CD14-positive monocyte (primary cell): ENCODE measurements at regions not wholly inside any gene's neighbourhood (a gene's known extent, or its start where the extent isn't known, plus 50 kb on each side); places are given as distances from the start of the nearest gene placed in this dataset.

Source experiments
- DNase-seq, 3 donors: peaks; one replicate each; pipeline ENCODE4 v3.0.0-alpha.2; 2011 to 2022
- H2AFZ ChIP-seq: 2 replicates; pipeline ENCODE4 v1.6.0; 2012; ENCODE audit warnings: mild to moderate bottlenecking, low read depth, low read length, inconsistent platforms; ENCODE audit not compliant: insufficient read depth, poor library complexity, severe bottlenecking
- H3K27ac ChIP-seq, 2 donors: 1 replicate in 1 of 2; 2 replicates in 1 of 2; pipeline ENCODE4 v1.5.1; 2012 to 2013; ENCODE audit warnings: low read length in 2 of 2, control low read depth in 1 of 2, inconsistent platforms in 1 of 2, low read depth in 1 of 2, mild to moderate bottlenecking in 1 of 2
- H3K27me3 ChIP-seq, 2 donors: one replicate each; pipeline versions ENCODE4 v1.6.0 to v1.6.1; 2011 to 2013; ENCODE audit warnings: low read length in 2 of 2; ENCODE audit not compliant: control insufficient read depth in 2 of 2, insufficient read depth in 2 of 2
- H3K36me3 ChIP-seq, 2 donors: replicated peaks in 1 of 2; 1 replicate in 1 of 2; 2 replicates in 1 of 2; pipeline versions ENCODE4 v1.5.1 to v1.6.1; 2012 to 2013; ENCODE audit warnings: low read length in 2 of 2, control low read depth in 1 of 2, inconsistent platforms in 1 of 2, mild to moderate bottlenecking in 1 of 2; ENCODE audit not compliant: insufficient read depth in 2 of 2, control insufficient read depth in 1 of 2
- H3K4me1 ChIP-seq, 2 donors: 1 replicate in 1 of 2; 2 replicates in 1 of 2; pipeline versions ENCODE4 v1.5.1 to v1.6.1; 2012 to 2013; ENCODE audit warnings: low read length in 2 of 2, control low read depth in 1 of 2, inconsistent platforms in 1 of 2, mild to moderate bottlenecking in 1 of 2, moderate library complexity in 1 of 2; ENCODE audit not compliant: insufficient read depth in 2 of 2, control insufficient read depth in 1 of 2
- H3K4me2 ChIP-seq: replicated peaks from 2 replicates; pipeline ENCODE3; 2012; ENCODE audit warnings: low read length, moderate library complexity, mild to moderate bottlenecking; ENCODE audit not compliant: poor library complexity, severe bottlenecking; ENCODE audit errors: extremely low read depth
- H3K4me3 ChIP-seq, 3 experiments: fragments of 200-600 bp in 1 of 3; sonication (generic) in 1 of 3; replicated peaks in 1 of 3; 1 replicate in 2 of 3; 2 replicates in 1 of 3; pipeline ENCODE4 v1.5.1; 2011 to 2013; ENCODE audit warnings: low read length in 3 of 3, mild to moderate bottlenecking in 3 of 3, control low read depth in 2 of 3, low read depth in 2 of 3, inconsistent platforms in 1 of 3, moderate library complexity in 1 of 3
- H3K79me2 ChIP-seq: 2 replicates; pipeline ENCODE4 v1.6.0; 2012; ENCODE audit warnings: mild to moderate bottlenecking, control low read depth, inconsistent platforms, low read length, moderate library complexity; ENCODE audit not compliant: insufficient read depth
- H3K9ac ChIP-seq: 2 replicates; pipeline ENCODE4 v1.6.0; 2017; ENCODE audit warnings: low read length, mild to moderate bottlenecking; ENCODE audit not compliant: insufficient read depth, poor library complexity, severe bottlenecking
- H3K9me3 ChIP-seq, 2 donors: replicated peaks in 1 of 2; 1 replicate in 1 of 2; 2 replicates in 1 of 2; pipeline versions ENCODE4 v1.5.1 to v1.6.1; 2012 to 2013; ENCODE audit warnings: low read length in 2 of 2, control low read depth in 1 of 2; ENCODE audit not compliant: control insufficient read depth in 1 of 2, insufficient read depth in 1 of 2
- H4K20me1 ChIP-seq: 2 replicates; pipeline ENCODE4 v1.6.0; 2012; ENCODE audit warnings: mild to moderate bottlenecking, low read length, control low read depth, moderate library complexity; ENCODE audit not compliant: insufficient read depth
- H3K27ac Mint-ChIP-seq, 7 donors: one replicate each; pipeline ENCODE4 v1.8.0; 2020; ENCODE audit warnings: mild to moderate bottlenecking in 7 of 7, mixed read lengths in 7 of 7, moderate library complexity in 6 of 7, inconsistent platforms in 2 of 7
- H3K27me3 Mint-ChIP-seq, 3 donors: one replicate each; pipeline ENCODE4 v1.8.0; 2021 to 2022; ENCODE audit warnings: low read depth in 3 of 3, mild to moderate bottlenecking in 3 of 3, mixed read lengths in 3 of 3, moderate library complexity in 3 of 3, inconsistent platforms in 1 of 3
- H3K36me3 Mint-ChIP-seq, 2 donors: one replicate each; pipeline ENCODE4 v1.8.0; 2020; ENCODE audit warnings: mixed read lengths in 2 of 2, inconsistent platforms in 1 of 2, mild to moderate bottlenecking in 1 of 2
- H3K4me1 Mint-ChIP-seq: one replicate; pipeline ENCODE4 v1.8.0; 2020; ENCODE audit warnings: mild to moderate bottlenecking, mixed read lengths
- H3K4me3 Mint-ChIP-seq, 2 donors: one replicate each; pipeline ENCODE4 v1.8.0; 2020; ENCODE audit warnings: mild to moderate bottlenecking in 2 of 2, mixed read lengths in 2 of 2, moderate library complexity in 1 of 2
- H3K9me3 Mint-ChIP-seq, 7 donors: one replicate each; pipeline ENCODE4 v1.8.0; 2020 to 2022; ENCODE audit warnings: mixed read lengths in 7 of 7, mild to moderate bottlenecking in 6 of 7, moderate library complexity in 6 of 7, inconsistent platforms in 2 of 7
- WGBS: methylation state at CpG from one replicate; pipeline ENCODE4 v1.1.5; 2013; ENCODE audit warnings: missing lambda C conversion rate; ENCODE audit not compliant: insufficient coverage; 5-methylcytosine and 5-hydroxymethylcytosine counted together
- intact Hi-C, 2 donors: fragments of 100-400 bp; cut with micrococcal nuclease; formaldehyde crosslinking; loops; one replicate each; pipeline versions ENCODE4 v1.15.0 to v1.15.1; 2023
- TF ChIP-seq, protein P1 (sequence below): fragments of 200-600 bp; IDR thresholded peaks from one replicate; pipeline ENCODE4 v1.8.0; 2022; ENCODE audit warnings: antibody characterized with exemption, mild to moderate bottlenecking

DNA sequence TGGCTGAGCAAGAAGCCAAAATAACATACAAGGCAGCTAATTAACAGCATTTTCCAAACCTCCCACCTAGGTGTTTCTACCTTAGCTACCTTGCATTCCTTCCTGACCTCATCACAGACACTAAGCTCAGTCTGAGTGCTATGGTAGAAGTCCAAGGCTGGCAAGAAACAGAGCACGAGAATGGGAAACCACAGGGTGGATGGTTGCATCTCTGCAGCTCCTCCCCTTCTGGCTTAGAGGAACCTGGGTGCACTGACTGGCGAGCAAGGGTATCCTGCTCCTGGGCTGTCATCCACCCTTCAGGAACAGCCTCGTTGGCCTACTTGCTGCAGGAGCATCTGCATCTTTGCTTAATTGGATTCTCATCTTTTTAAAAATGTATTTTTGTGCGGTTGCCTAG is 73.1 kb upstream of the KIRREL3 start:
- H3K27ac Mint-ChIP-seq = no peak overlapping the region
- peaks cover 0 to 3% (median 3%) of the 10 kb centered on the region in 3 donors for H3K27me3 Mint-ChIP-seq
- Histone ChIP-seq H3K9me3 (no peaks in the 10 kb centered on the region), H4K20me1 (no peaks in the 10 kb centered on the region), H3K4me2 (no peak overlapping the region), H3K4me1 (no peaks in the 10 kb centered on the region), H3K4me3 (no peak overlapping the region), H3K36me3 (no peaks in the 10 kb centered on the region), H2AFZ (no peak overlapping the region), H3K9ac (no peak overlapping the region), H3K27me3 (no peaks in the 10 kb centered on the region), H3K79me2 (no peaks in the 10 kb centered on the region), H3K27ac (no peak overlapping the region)
- TF ChIP-seq, protein P1, sequence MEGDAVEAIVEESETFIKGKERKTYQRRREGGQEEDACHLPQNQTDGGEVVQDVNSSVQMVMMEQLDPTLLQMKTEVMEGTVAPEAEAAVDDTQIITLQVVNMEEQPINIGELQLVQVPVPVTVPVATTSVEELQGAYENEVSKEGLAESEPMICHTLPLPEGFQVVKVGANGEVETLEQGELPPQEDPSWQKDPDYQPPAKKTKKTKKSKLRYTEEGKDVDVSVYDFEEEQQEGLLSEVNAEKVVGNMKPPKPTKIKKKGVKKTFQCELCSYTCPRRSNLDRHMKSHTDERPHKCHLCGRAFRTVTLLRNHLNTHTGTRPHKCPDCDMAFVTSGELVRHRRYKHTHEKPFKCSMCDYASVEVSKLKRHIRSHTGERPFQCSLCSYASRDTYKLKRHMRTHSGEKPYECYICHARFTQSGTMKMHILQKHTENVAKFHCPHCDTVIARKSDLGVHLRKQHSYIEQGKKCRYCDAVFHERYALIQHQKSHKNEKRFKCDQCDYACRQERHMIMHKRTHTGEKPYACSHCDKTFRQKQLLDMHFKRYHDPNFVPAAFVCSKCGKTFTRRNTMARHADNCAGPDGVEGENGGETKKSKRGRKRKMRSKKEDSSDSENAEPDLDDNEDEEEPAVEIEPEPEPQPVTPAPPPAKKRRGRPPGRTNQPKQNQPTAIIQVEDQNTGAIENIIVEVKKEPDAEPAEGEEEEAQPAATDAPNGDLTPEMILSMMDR = no peak
- no peak overlapping the region for H3K4me3 Mint-ChIP-seq
- DNase-seq = no peak
- H3K4me1 Mint-ChIP-seq = peaks cover 2% of the 10 kb centered on the region
- intact Hi-C loops = loop anchor here in 1 of 2 donors (5.0 kb wide), 1 partner anchor 51 kb away; no protein-coding TSS in a partner anchor
- 69% methylated on average over 2 of the region's 4 CpGs for WGBS
- H3K9me3 Mint-ChIP-seq = peaks cover 0 to 4% (median 0%) of the 10 kb centered on the region in 7 donors
- no peaks in the 10 kb centered on the region for H3K36me3 Mint-ChIP-seq

DNA sequence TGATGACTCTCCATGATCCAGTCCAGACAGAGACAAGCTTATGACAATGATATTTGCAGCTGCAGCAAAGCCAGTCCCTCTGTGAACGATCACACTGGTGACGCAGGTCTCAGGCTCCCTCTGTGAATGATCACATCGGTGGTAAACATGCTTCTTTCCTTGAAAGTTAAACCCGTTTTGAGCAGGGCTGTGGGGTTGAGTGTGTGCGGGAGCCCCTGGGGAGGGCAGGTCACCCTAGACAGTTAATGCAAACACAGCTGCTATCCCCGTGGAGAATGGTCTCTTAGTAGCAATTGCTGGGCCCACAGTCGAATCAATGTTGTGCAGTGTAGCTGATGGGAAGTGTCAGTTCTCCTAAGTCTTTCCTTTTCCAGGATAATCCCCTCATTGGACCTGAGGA is 71.0 kb upstream of the KIRREL3 start:
- no peak for DNase-seq
- intact Hi-C loops = loop anchor here in 1 of 2 donors (5.0 kb wide), 1 partner anchor 49 kb away; no protein-coding TSS in a partner anchor
- Histone ChIP-seq H3K4me3 (no peak overlapping the region), H3K9ac (no peak overlapping the region), H2AFZ (no peak overlapping the region), H3K9me3 (no peaks in the 10 kb centered on the region), H3K27me3 (no peaks in the 10 kb centered on the region), H3K4me1 (no peaks in the 10 kb centered on the region), H3K27ac (no peak overlapping the region), H4K20me1 (no peaks in the 10 kb centered on the region), H3K79me2 (no peaks in the 10 kb centered on the region), H3K36me3 (no peaks in the 10 kb centered on the region), H3K4me2 (no peak overlapping the region)
- peaks cover 2% of the 10 kb centered on the region for H3K4me1 Mint-ChIP-seq
- H3K36me3 Mint-ChIP-seq = no peaks in the 10 kb centered on the region
- WGBS = 83% methylated on average over 5 of the region's 7 CpGs
- H3K9me3 Mint-ChIP-seq = peaks cover 0 to 6% (median 0%) of the 10 kb centered on the region in 7 donors
- no peak overlapping the region for H3K27ac Mint-ChIP-seq
- peaks cover 0 to 3% (median 3%) of the 10 kb centered on the region in 3 donors for H3K27me3 Mint-ChIP-seq
- TF ChIP-seq, protein P1 = no peak
- no peak overlapping the region for H3K4me3 Mint-ChIP-seq
